HepG2 (cell line): ENCODE measurements at regions not wholly inside any gene's neighbourhood (a gene's known extent, or its start where the extent isn't known, plus 50 kb on each side); places are given as distances from the start of the nearest gene placed in this dataset.

Source experiments
- ATAC-seq: fragments of 200-7000 bp; cut with Tn5 transposase; 3 replicates; pipeline ENCODE4 v1.9.1; 2020; ENCODE audit warnings: mild to moderate bottlenecking, moderate library complexity
- BruUV-seq: library from RNA; stranded (reverse); fragments of 400-500 nt; replicated peaks from 2 replicates; lab custom pipeline; 2021; lab: Mats Ljungman, UMichigan
- CTCF ChIA-PET: fragments of 300-600 bp; formaldehyde crosslinking; extraction: SDS; loops from one replicate; lab custom pipeline; 2021; ENCODE audit warnings: low total read pairs, inconsistent platforms, low intra/inter-chr PET ratio; lab: Yijun Ruan, JAX
- POLR2A ChIA-PET: fragments of 350-600 bp; sonication (Branson Sonifier 250); formaldehyde crosslinking; loops from one replicate; lab custom pipeline; 2020; ENCODE audit warnings: antibody characterized with exemption, inconsistent platforms; lab: Yijun Ruan, JAX
- DNase-seq: peaks from one replicate; pipeline ENCODE4 v3.0.0-alpha.2; 2015; ENCODE audit warnings: low spot score
- FAIRE-seq: peaks from 3 replicates; lab custom pipeline; 2011; peaks lifted over from hg19 to GRCh38; lab: Jason Lieb, UNC
- H2AFZ ChIP-seq: one replicate; pipeline ENCODE4 v1.6.1; 2011; ENCODE audit warnings: low read length, inconsistent platforms
- H3K27ac ChIP-seq: fragments of 300-600 bp; 3 replicates; pipeline ENCODE4 v1.8.0; 2011; ENCODE audit warnings: mixed run types, mild to moderate bottlenecking, mixed read lengths, low read length, inconsistent platforms; ENCODE audit not compliant: insufficient read depth; ENCODE audit errors: extremely low read length
- H3K27me3 ChIP-seq, 2 experiments: fragments of 200-600 bp in 1 of 2; 2 replicates in 1 of 2; 3 replicates in 1 of 2; pipeline versions ENCODE4 v1.6.0 to v1.8.0; 2011; ENCODE audit warnings: low read length in 2 of 2, mild to moderate bottlenecking in 2 of 2, moderate library complexity in 2 of 2, inconsistent platforms in 1 of 2; ENCODE audit not compliant: insufficient read depth in 2 of 2, control insufficient read depth in 1 of 2
- H3K36me3 ChIP-seq, 2 experiments: fragments of 200-600 bp in 1 of 2; replicated peaks in 1 of 2; 2 replicates in 1 of 2; 3 replicates in 1 of 2; pipeline versions ENCODE4 v1.5.1 to v1.8.0; 2011; ENCODE audit warnings: low read length in 2 of 2, inconsistent platforms in 1 of 2; ENCODE audit not compliant: insufficient read depth in 2 of 2, control insufficient read depth in 1 of 2
- H3K4me1 ChIP-seq: 2 replicates; pipeline ENCODE4 v1.5.1; 2012; ENCODE audit warnings: low read length, inconsistent platforms; ENCODE audit not compliant: insufficient read depth
- H3K4me2 ChIP-seq: 2 replicates; pipeline ENCODE4 v1.6.0; 2011; ENCODE audit warnings: low read depth, low read length, inconsistent platforms
- H3K4me3 ChIP-seq, 3 experiments: fragments of 200-600 bp in 1 of 3; sonication (generic), shearing (Covaris generic) in 1 of 3; replicated peaks in 1 of 3; 2 replicates each; pipeline ENCODE4 v1.5.1; 2011 to 2016; ENCODE audit warnings: low read length in 3 of 3, inconsistent platforms in 2 of 3, low read depth in 2 of 3, mild to moderate bottlenecking in 2 of 3, control low read depth in 1 of 3, mixed read lengths in 1 of 3; ENCODE audit not compliant: insufficient read depth in 1 of 3
- H3K79me2 ChIP-seq: one replicate; pipeline ENCODE4 v1.6.1; 2011; ENCODE audit warnings: low read length, inconsistent platforms; ENCODE audit not compliant: insufficient read depth
- H3K9ac ChIP-seq: 2 replicates; pipeline ENCODE4 v1.6.0; 2011; ENCODE audit warnings: mild to moderate bottlenecking, low read depth, low read length, inconsistent platforms; ENCODE audit not compliant: insufficient read depth
- H3K9me3 ChIP-seq: 2 replicates; pipeline ENCODE4 v1.5.1; 2012; ENCODE audit warnings: mild to moderate bottlenecking, low read length
- H4K20me1 ChIP-seq: 2 replicates; pipeline ENCODE4 v1.6.0; 2011; ENCODE audit warnings: inconsistent platforms, mild to moderate bottlenecking, low read length, moderate library complexity; ENCODE audit not compliant: insufficient read depth
- BCL3 ChIP-seq: sonication (generic); formaldehyde crosslinking; IDR thresholded peaks from 2 replicates; pipeline ENCODE4 v1.5.1; 2020; ENCODE audit warnings: mild to moderate bottlenecking, missing genetic modification reagents, moderate library complexity
- EED ChIP-seq: sonication (generic); formaldehyde crosslinking; IDR thresholded peaks from 2 replicates; pipeline ENCODE4 v1.5.0; 2020; ENCODE audit warnings: mild to moderate bottlenecking, missing genetic modification reagents
- GMEB2 ChIP-seq: IDR thresholded peaks from 2 replicates; pipeline ENCODE4 v1.6.1; 2016; ENCODE audit warnings: missing biosample characterization, missing genetic modification reagents, low read depth
- YEATS4 ChIP-seq: sonication (generic); formaldehyde crosslinking; IDR thresholded peaks from 2 replicates; pipeline ENCODE4 v1.4.0; 2020; ENCODE audit warnings: missing genetic modification reagents, borderline replicate concordance
- ZBTB20 ChIP-seq: sonication (generic); formaldehyde crosslinking; IDR thresholded peaks from 2 replicates; pipeline ENCODE4 v1.8.1; 2023; ENCODE audit warnings: missing genetic modification reagents, low read depth, mild to moderate bottlenecking, borderline replicate concordance
- ZNF652 ChIP-seq: IDR thresholded peaks from 2 replicates; pipeline ENCODE4 v1.6.1; 2016; ENCODE audit warnings: low read depth, borderline replicate concordance
- ZNF660 ChIP-seq: sonication (generic); formaldehyde crosslinking; IDR thresholded peaks from 2 replicates; pipeline ENCODE4 v1.5.1; 2020; ENCODE audit warnings: mild to moderate bottlenecking, low read depth, missing genetic modification reagents, borderline replicate concordance
- WGBS: methylation state at CpG from one replicate; pipeline ENCODE4 v1.1.6; 2017; ENCODE audit warnings: low lambda C conversion rate; 5-methylcytosine and 5-hydroxymethylcytosine counted together
- in situ Hi-C: cut with HindIII; loops from 2 replicates; pipeline ENCODE4 v1.10.0; 2017; ENCODE audit warnings: low pct_unique_long_range_greater_than_20kb; ENCODE audit not compliant: extremely low pct_ligation_motif_present
- intact Hi-C: fragments of 100-400 bp; cut with micrococcal nuclease; formaldehyde crosslinking; loops from one replicate; pipeline ENCODE4 v1.10.0; 2022; ENCODE audit not compliant: unreplicated experiment
- TF ChIP-seq, protein P1 (sequence below): sonication (generic); formaldehyde crosslinking; IDR thresholded peaks from 2 replicates; pipeline ENCODE4 v1.5.1; 2020; ENCODE audit warnings: missing genetic modification reagents, mild to moderate bottlenecking, borderline replicate concordance

DNA sequence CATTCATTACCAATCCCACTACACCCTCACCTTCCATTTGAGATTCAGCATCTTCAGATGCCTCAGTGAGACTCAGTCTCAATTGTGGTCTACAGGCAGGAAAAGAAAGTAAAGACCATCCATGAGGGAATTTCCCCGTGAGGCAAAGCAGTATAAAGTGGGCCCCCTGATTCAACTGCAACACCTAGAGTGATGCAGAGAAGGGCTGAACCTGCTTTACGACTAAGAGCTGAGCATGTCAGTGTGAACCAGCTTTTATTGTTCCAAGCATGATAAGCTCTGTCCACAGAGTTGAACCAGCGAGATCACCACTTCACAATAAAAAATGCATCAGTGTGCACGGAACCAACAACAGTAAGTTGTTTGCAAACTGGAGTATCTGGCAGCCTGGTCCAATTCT lies 357.6 kb upstream of the ATP5MC3 start:
- Histone ChIP-seq H2AFZ (no peak overlapping the region), H3K27ac (no peak overlapping the region), H3K36me3 (no peaks in the 10 kb centered on the region), H3K79me2 (no peaks in the 10 kb centered on the region), H3K4me2 (no peak overlapping the region), H3K9me3 (no peaks in the 10 kb centered on the region), H3K4me3 (no peak overlapping the region), H3K27me3 (no peaks in the 10 kb centered on the region), H3K9ac (no peak overlapping the region), H4K20me1 (no peaks in the 10 kb centered on the region), H3K4me1 (no peaks in the 10 kb centered on the region)
- POLR2A ChIA-PET, result no interaction called here
- in situ Hi-C loops, result no loop called here
- intact Hi-C loops, result no loop called here
- 9% methylated on average over 4 of the region's 4 CpGs for WGBS
- CTCF ChIA-PET, result no interaction called here
- ATAC-seq (no peak), FAIRE-seq (no peak), DNase-seq (no peak)
- TF ChIP-seq ZBTB20 (CRISPR knock-in tag) (no peak), YEATS4 (CRISPR knock-in tag) (no peak), BCL3 (no peak), EED (CRISPR knock-in tag) (no peak), ZNF652 (CRISPR knock-in tag) (no peak), GMEB2 (CRISPR knock-in tag) (no peak), ZNF660 (CRISPR knock-in tag) (no peak)
- TF ChIP-seq, protein P1, sequence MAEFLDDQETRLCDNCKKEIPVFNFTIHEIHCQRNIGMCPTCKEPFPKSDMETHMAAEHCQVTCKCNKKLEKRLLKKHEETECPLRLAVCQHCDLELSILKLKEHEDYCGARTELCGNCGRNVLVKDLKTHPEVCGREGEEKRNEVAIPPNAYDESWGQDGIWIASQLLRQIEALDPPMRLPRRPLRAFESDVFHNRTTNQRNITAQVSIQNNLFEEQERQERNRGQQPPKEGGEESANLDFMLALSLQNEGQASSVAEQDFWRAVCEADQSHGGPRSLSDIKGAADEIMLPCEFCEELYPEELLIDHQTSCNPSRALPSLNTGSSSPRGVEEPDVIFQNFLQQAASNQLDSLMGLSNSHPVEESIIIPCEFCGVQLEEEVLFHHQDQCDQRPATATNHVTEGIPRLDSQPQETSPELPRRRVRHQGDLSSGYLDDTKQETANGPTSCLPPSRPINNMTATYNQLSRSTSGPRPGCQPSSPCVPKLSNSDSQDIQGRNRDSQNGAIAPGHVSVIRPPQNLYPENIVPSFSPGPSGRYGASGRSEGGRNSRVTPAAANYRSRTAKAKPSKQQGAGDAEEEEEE (CRISPR knock-in tag), result no peak
- no TSS peak for BruUV-seq
